GM06990 (cell line): ENCODE measurements at regions not wholly inside any gene's neighbourhood (a gene's known extent, or its start where the extent isn't known, plus 50 kb on each side); places are given as distances from the start of the nearest gene placed in this dataset.

ENCODE experiments used
- DNase-seq: peaks from one replicate; pipeline ENCODE4 v3.0.0-alpha.2; 2011; ENCODE audit not compliant: insufficient read length; ENCODE audit errors: extremely low read depth
- H3K27me3 ChIP-seq: replicated peaks from 2 replicates; pipeline ENCODE4 v1.6.0; 2011; ENCODE audit warnings: low read length; ENCODE audit not compliant: control insufficient read depth, insufficient read depth
- H3K36me3 ChIP-seq: 2 replicates; pipeline ENCODE4 v1.5.1; 2011; ENCODE audit warnings: low read length; ENCODE audit not compliant: control insufficient read depth, insufficient read depth
- H3K4me3 ChIP-seq: replicated peaks from 2 replicates; pipeline ENCODE4 v1.5.1; 2011; ENCODE audit warnings: low read depth, mild to moderate bottlenecking, control low read depth, low read length
- CTCF ChIP-seq: IDR thresholded peaks from 2 replicates; pipeline ENCODE4 v1.5.1; 2011; ENCODE audit warnings: low read length, control low read depth, mild to moderate bottlenecking, inconsistent platforms; ENCODE audit not compliant: insufficient read depth, poor library complexity, severe bottlenecking

GRCh38 chr4:123743848-123744247 is 347.3 kb downstream of the SPRY1 start:
- TF ChIP-seq CTCF = no peak
- no peak for DNase-seq
- Histone ChIP-seq H3K27me3 (no peaks in the 10 kb centered on the region), H3K36me3 (no peaks in the 10 kb centered on the region), H3K4me3 (no peak overlapping the region)

GRCh38 chr4:123744664-123745290 is 348.2 kb downstream of the SPRY1 start:
- no peak for DNase-seq
- H3K27me3 ChIP-seq = no peaks in the 10 kb centered on the region

GRCh38 chr4:123747016-123747415 is 350.4 kb downstream of the SPRY1 start:
- DNase-seq = no peak
- TF ChIP-seq CTCF = no peak
- no peak overlapping the region for H3K4me3 ChIP-seq
- no peaks in the 10 kb centered on the region for H3K36me3 ChIP-seq
- H3K27me3 ChIP-seq = no peaks in the 10 kb centered on the region

More at GRCh38 chr4:123744664-123745290, 348.2 kb downstream of the SPRY1 start:
- Histone ChIP-seq H3K36me3 (no peaks in the 10 kb centered on the region), H3K4me3 (no peak overlapping the region)
- no peak for TF ChIP-seq CTCF

- no peak for DNase-seq
- Histone ChIP-seq H3K4me3 (no peak overlapping the region), H3K27me3 (no peaks in the 10 kb centered on the region), H3K36me3 (no peaks in the 10 kb centered on the region)
- no peak for TF ChIP-seq CTCF
Observed at GRCh38 chr4:123748806-123749205, 352.2 kb downstream of the SPRY1 start.

GRCh38 chr4:123749383-123749782 is 352.8 kb downstream of the SPRY1 start:
- H3K36me3 ChIP-seq = no peaks in the 10 kb centered on the region
- no peak for TF ChIP-seq CTCF
- H3K4me3 ChIP-seq = no peak overlapping the region
- no peak for DNase-seq
- H3K27me3 ChIP-seq = no peaks in the 10 kb centered on the region

- no peak for DNase-seq
- Histone ChIP-seq H3K4me3 (no peak overlapping the region), H3K36me3 (no peaks in the 10 kb centered on the region), H3K27me3 (no peaks in the 10 kb centered on the region)
- no peak for TF ChIP-seq CTCF
Observed at GRCh38 chr4:123750044-123750443, 353.4 kb downstream of the SPRY1 start.
